ENCODE measurements at regions not wholly inside any gene's neighbourhood (a gene's known extent, or its start where the extent isn't known, plus 50 kb on each side); places are given as distances from the start of the nearest gene placed in this dataset.

GRCh38 chr16:60271781-60272180 is 1537.7 kb upstream of the GOT2 start:
- no peak overlapping the region for H3K4me3 ChIP-seq (ENCODE audit: low read length)
- no peak overlapping the region for H3K9ac ChIP-seq (ENCODE audit: low read length)
- no peaks in the 10 kb centered on the region for H3F3A ChIP-seq (ENCODE audit: insufficient read depth, low read length, poor library complexity, severe bottlenecking)
- H3K36me3 ChIP-seq (ENCODE audit: insufficient read depth, low read length) = no peaks in the 10 kb centered on the region
- TF ChIP-seq TAF1 (IDR thresholded peaks at IDR 0.05; ENCODE audit: low read depth) (no peak), RAD21 (conservative IDR thresholded peaks at IDR 0.05) (no peak), EP300 (conservative IDR thresholded peaks at IDR 0.05; ENCODE audit: poor library complexity, severe bottlenecking) (no peak), MXI1 (conservative IDR thresholded peaks at IDR 0.05; ENCODE audit: poor library complexity, severe bottlenecking) (no peak), POLR2AphosphoS5 (IDR thresholded peaks at IDR 0.05) (no peak), CTCF (IDR thresholded peaks at IDR 0.05; ENCODE audit: poor library complexity, severe bottlenecking) (no peak), SMC3 (conservative IDR thresholded peaks at IDR 0.05; ENCODE audit: poor library complexity) (no peak)
- no peak overlapping the region for H3K27ac ChIP-seq (ENCODE audit: low read length)
- H3K79me2 ChIP-seq (replicated peaks; ENCODE audit: insufficient read depth, low read length) = no peaks in the 10 kb centered on the region
- peaks cover 6% of the 10 kb centered on the region for H3K27me3 ChIP-seq (ENCODE audit: insufficient read depth, low read depth, low read length)
- no peaks in the 10 kb centered on the region for H4K20me1 ChIP-seq (ENCODE audit: insufficient read depth)
- H3K4me2 ChIP-seq (ENCODE audit: low read length) = no peak overlapping the region
- H2AFZ ChIP-seq (ENCODE audit: low read depth, low read length) = no peak overlapping the region
- no peaks in the 10 kb centered on the region for H3K9me3 ChIP-seq (ENCODE audit: low read length)
- no peaks in the 10 kb centered on the region for H3K9me2 ChIP-seq (ENCODE audit: insufficient read depth, low read length)

GRCh38 chr16:60271025-60271771 is 1537.1 kb upstream of the GOT2 start:
- no peak overlapping the region for H3K4me3 ChIP-seq (ENCODE audit: low read length)
- H3K9ac ChIP-seq (ENCODE audit: low read length) = no peak overlapping the region
- H3K27ac ChIP-seq (ENCODE audit: low read length) = no peak overlapping the region
- no peaks in the 10 kb centered on the region for H3K9me2 ChIP-seq (ENCODE audit: insufficient read depth, low read length)
- no peaks in the 10 kb centered on the region for H3K9me3 ChIP-seq (ENCODE audit: low read length)
- H3F3A ChIP-seq (ENCODE audit: insufficient read depth, low read length, poor library complexity, severe bottlenecking) = no peaks in the 10 kb centered on the region
- H3K36me3 ChIP-seq (ENCODE audit: insufficient read depth, low read length) = no peaks in the 10 kb centered on the region
- no peak overlapping the region for H3K4me2 ChIP-seq (ENCODE audit: low read length)
- TF ChIP-seq MXI1 (conservative IDR thresholded peaks at IDR 0.05; ENCODE audit: poor library complexity, severe bottlenecking) = no peak
- H2AFZ ChIP-seq (ENCODE audit: low read depth, low read length) = no peak overlapping the region
- H3K27me3 ChIP-seq (ENCODE audit: insufficient read depth, low read depth, low read length) = peaks cover 6% of the 10 kb centered on the region
- no peaks in the 10 kb centered on the region for H3K79me2 ChIP-seq (replicated peaks; ENCODE audit: insufficient read depth, low read length)
- H4K20me1 ChIP-seq (ENCODE audit: insufficient read depth) = no peaks in the 10 kb centered on the region

DNA sequence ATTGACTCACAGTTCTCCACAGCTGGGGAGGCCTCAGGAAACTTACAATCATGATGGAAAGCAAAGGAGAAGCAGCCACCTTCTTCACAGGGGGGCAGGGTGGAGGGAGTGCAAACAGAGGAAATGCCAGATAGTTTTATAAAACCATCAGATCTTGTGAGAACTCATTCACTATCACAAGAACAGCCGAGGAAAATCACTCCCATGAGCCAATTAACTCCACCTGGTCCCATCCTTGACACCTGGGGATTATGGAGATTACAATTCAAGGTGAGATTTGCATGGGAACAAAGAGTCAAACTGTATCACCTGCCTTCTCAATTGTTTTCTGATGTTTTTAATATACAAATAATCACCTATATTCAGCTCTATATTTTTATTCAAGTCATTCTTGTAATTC is 1527.3 kb upstream of the GOT2 start:
- H2AFZ ChIP-seq (ENCODE audit: low read depth, low read length) = no peak overlapping the region
- no peaks in the 10 kb centered on the region for H3K79me2 ChIP-seq (replicated peaks; ENCODE audit: insufficient read depth, low read length)
- no peaks in the 10 kb centered on the region for H3K27me3 ChIP-seq (ENCODE audit: insufficient read depth, low read depth, low read length)
- H3K36me3 ChIP-seq (ENCODE audit: insufficient read depth, low read length) = no peaks in the 10 kb centered on the region
- H3K4me2 ChIP-seq (ENCODE audit: low read length) = no peak overlapping the region
- no peak overlapping the region for H3K27ac ChIP-seq (ENCODE audit: low read length)
- no peaks in the 10 kb centered on the region for H4K20me1 ChIP-seq (ENCODE audit: insufficient read depth)
- no peak overlapping the region for H3K4me3 ChIP-seq (ENCODE audit: low read length)
- TF ChIP-seq MXI1 (conservative IDR thresholded peaks at IDR 0.05; ENCODE audit: poor library complexity, severe bottlenecking) = no peak
- no peak for TF ChIP-seq RAD21 (conservative IDR thresholded peaks at IDR 0.05)
- no peak for TF ChIP-seq EZH2 (IDR thresholded peaks at IDR 0.05; ENCODE audit: borderline replicate concordance, insufficient read depth, low read length, poor library complexity, severe bottlenecking)
- TF ChIP-seq TAF1 (IDR thresholded peaks at IDR 0.05; ENCODE audit: low read depth) = no peak
- no peaks in the 10 kb centered on the region for H3K9me2 ChIP-seq (ENCODE audit: insufficient read depth, low read length)
- H3K9me3 ChIP-seq (ENCODE audit: low read length) = no peaks in the 10 kb centered on the region
- H3K9ac ChIP-seq (ENCODE audit: low read length) = no peak overlapping the region
- no peaks in the 10 kb centered on the region for H3F3A ChIP-seq (ENCODE audit: insufficient read depth, low read length, poor library complexity, severe bottlenecking)

Data from neural cell (in vitro differentiated cells).